GM12878 (cell line): ENCODE measurements at regions not wholly inside any gene's neighbourhood (a gene's known extent, or its start where the extent isn't known, plus 50 kb on each side); places are given as distances from the start of the nearest gene placed in this dataset.

Source experiments
- ATAC-seq: fragments of 200-7000 bp; cut with Tn5 transposase; 3 replicates; pipeline ENCODE4 v1.9.1; 2020; ENCODE audit warnings: mild to moderate bottlenecking, moderate library complexity
- BruUV-seq: library from RNA; stranded (reverse); fragments of 400-500 nt; replicated peaks from 2 replicates; lab custom pipeline; 2021; lab: Mats Ljungman, UMichigan
- CTCF ChIA-PET: fragments of 300-600 bp; sonication (Branson Sonifier 250); formaldehyde crosslinking; extraction: SDS; loops from one replicate; lab custom pipeline; 2021; ENCODE audit warnings: inconsistent platforms; lab: Yijun Ruan, JAX
- POLR2A ChIA-PET: fragments of 350-600 bp; formaldehyde crosslinking; extraction: SDS; loops from one replicate; lab custom pipeline; 2021; ENCODE audit warnings: inconsistent platforms; lab: Charles Lee
- RAD21 ChIA-PET: fragments of 300-600 bp; sonication (Branson Sonifier 250); formaldehyde crosslinking; loops from one replicate; lab custom pipeline; 2023; ENCODE audit warnings: antibody characterized with exemption; ENCODE audit not compliant: unreplicated experiment; lab: Charles Lee
- SMC1A ChIA-PET: fragments of 300-600 bp; sonication (Branson Sonifier 250); formaldehyde crosslinking; loops from one replicate; lab custom pipeline; 2023; ENCODE audit not compliant: unreplicated experiment, uncharacterized antibody; lab: Charles Lee
- DNase-seq: peaks from one replicate; pipeline ENCODE4 v3.0.0-alpha.2; 2011; ENCODE audit warnings: low read depth, low spot score
- FAIRE-seq: peaks from 3 replicates; lab custom pipeline; 2011; peaks lifted over from hg19 to GRCh38; lab: Jason Lieb, UNC
- H2AFZ ChIP-seq: 2 replicates; pipeline ENCODE4 v1.6.0; 2011; ENCODE audit warnings: low read depth, low read length, control low read depth; ENCODE audit not compliant: control insufficient read depth
- H3K27ac ChIP-seq: 2 replicates; pipeline ENCODE4 v1.5.1; 2011; ENCODE audit warnings: control low read depth; ENCODE audit not compliant: control insufficient read depth, insufficient read depth
- H3K27me3 ChIP-seq, 2 experiments: replicated peaks in 1 of 2; 2 replicates each; pipeline versions ENCODE4 v1.6.0 to v1.6.1; 2011; ENCODE audit warnings: low read length in 1 of 2; ENCODE audit not compliant: control insufficient read depth in 2 of 2, insufficient read depth in 2 of 2
- H3K36me3 ChIP-seq, 2 experiments: 2 replicates each; pipeline ENCODE4 v1.5.1; 2011; ENCODE audit warnings: low read length in 1 of 2; ENCODE audit not compliant: control insufficient read depth in 2 of 2, insufficient read depth in 2 of 2
- H3K4me1 ChIP-seq: 2 replicates; pipeline ENCODE4 v1.6.1; 2011; ENCODE audit warnings: mild to moderate bottlenecking, low read length, moderate library complexity, mixed read lengths; ENCODE audit not compliant: control insufficient read depth, insufficient read depth
- H3K4me2 ChIP-seq: 2 replicates; pipeline ENCODE4 v1.6.0; 2011; ENCODE audit warnings: control low read depth; ENCODE audit not compliant: control insufficient read depth, insufficient read depth
- H3K4me3 ChIP-seq: fragments of 200-600 bp; sonication (generic); 2 replicates; pipeline ENCODE4 v1.5.1; 2016
- H3K79me2 ChIP-seq: 2 replicates; pipeline ENCODE4 v1.6.0; 2011; ENCODE audit warnings: low read length; ENCODE audit not compliant: control insufficient read depth, insufficient read depth
- H3K9ac ChIP-seq: 2 replicates; pipeline ENCODE4 v1.8.0; 2011; ENCODE audit warnings: low read length, control low read depth, mixed read lengths; ENCODE audit not compliant: control insufficient read depth, insufficient read depth
- H3K9me3 ChIP-seq: replicated peaks from 3 replicates; pipeline ENCODE4 v1.5.1; 2011; ENCODE audit warnings: mild to moderate bottlenecking, low read length; ENCODE audit not compliant: control insufficient read depth, insufficient read depth
- H4K20me1 ChIP-seq: 2 replicates; pipeline ENCODE4 v1.6.0; 2011; ENCODE audit not compliant: control insufficient read depth, insufficient read depth
- ASH2L ChIP-seq: fragments of 300-600, 200-600 bp; sonication (generic); IDR thresholded peaks from 2 replicates; pipeline ENCODE4 v1.6.1; 2017; ENCODE audit warnings: low read depth, mild to moderate bottlenecking, borderline replicate concordance
- CTCF ChIP-seq, 3 experiments: IDR thresholded peaks in 2 of 3; conservative IDR thresholded peaks in 1 of 3; 2 replicates each; pipeline ENCODE4 v1.5.1; 2011; ENCODE audit warnings: low read depth in 3 of 3, low read length in 3 of 3, mild to moderate bottlenecking in 3 of 3, control low read depth in 2 of 3, moderate library complexity in 2 of 3, inconsistent platforms in 1 of 3, mixed read lengths in 1 of 3; ENCODE audit not compliant: control insufficient read depth in 2 of 3, insufficient read depth in 1 of 3; ENCODE audit errors: extremely low read depth in 1 of 3
- HDAC2 ChIP-seq: fragments of 200-600 bp; sonication (generic); IDR thresholded peaks from 2 replicates; pipeline ENCODE4 v1.6.1; 2017
- LARP7 ChIP-seq: fragments of 450-650 bp; IDR thresholded peaks from 2 replicates; pipeline ENCODE4 v1.6.1; 2017; ENCODE audit warnings: mild to moderate bottlenecking
- NFYA ChIP-seq: IDR thresholded peaks from 2 replicates; pipeline ENCODE4 v1.6.1; 2011; ENCODE audit warnings: low read depth, mild to moderate bottlenecking, low read length, improper control_type of control experiment, borderline replicate concordance
- PML ChIP-seq: IDR thresholded peaks from 2 replicates; pipeline ENCODE4 v1.6.1; 2012; ENCODE audit warnings: low read length, inconsistent platforms
- POU2F2 ChIP-seq: IDR thresholded peaks from 3 replicates; pipeline ENCODE4 v1.6.1; 2011; ENCODE audit warnings: low read depth, mild to moderate bottlenecking, low read length, borderline replicate concordance
- RAD21 ChIP-seq: IDR thresholded peaks from 2 replicates; pipeline ENCODE4 v1.6.1; 2011; ENCODE audit warnings: mild to moderate bottlenecking, low read depth, low read length, moderate library complexity; ENCODE audit not compliant: insufficient read depth
- RBBP5 ChIP-seq: fragments of 200-600 bp; sonication (generic); conservative IDR thresholded peaks from 2 replicates; pipeline ENCODE4 v1.6.1; 2016
- RUNX3 ChIP-seq: IDR thresholded peaks from 2 replicates; pipeline ENCODE4 v1.6.1; 2012; ENCODE audit warnings: low read length, inconsistent platforms
- SIX5 ChIP-seq: IDR thresholded peaks from 2 replicates; pipeline ENCODE4 v1.6.1; 2011; ENCODE audit warnings: mild to moderate bottlenecking, low read depth, low read length, moderate library complexity; ENCODE audit not compliant: severe bottlenecking
- SP1 ChIP-seq: IDR thresholded peaks from one replicate; pipeline ENCODE4 v1.6.1; 2011; ENCODE audit warnings: low read depth, low read length
- SPI1 ChIP-seq: IDR thresholded peaks from 2 replicates; pipeline ENCODE4 v1.6.1; 2011; ENCODE audit warnings: low read depth, mild to moderate bottlenecking, low read length, moderate library complexity, borderline replicate concordance; ENCODE audit not compliant: insufficient read depth
- TARDBP ChIP-seq: IDR thresholded peaks from 2 replicates; pipeline ENCODE4 v1.6.1; 2016; ENCODE audit warnings: borderline replicate concordance
- WGBS: methylation state at CpG from one replicate; pipeline ENCODE4 v1.1.6; 2016; ENCODE audit warnings: low lambda C conversion rate; ENCODE audit not compliant: insufficient replicate concordance, insufficient coverage; ENCODE audit errors: missing lambda C conversion rate; 5-methylcytosine and 5-hydroxymethylcytosine counted together
- in situ Hi-C: fragments of 300-500 bp; cut with MboI; formaldehyde crosslinking; loops from 9 replicates; pipeline ENCODE4 v1.14.3; 2018; ENCODE audit warnings: mixed read lengths
- intact Hi-C: fragments of 100-400 bp; cut with micrococcal nuclease; formaldehyde crosslinking; loops from one replicate; pipeline ENCODE4 v1.14.2; 2022; ENCODE audit not compliant: unreplicated experiment
- TF ChIP-seq, protein P1 (sequence below): IDR thresholded peaks from 2 replicates; pipeline ENCODE4 v1.6.1; 2012; ENCODE audit warnings: mild to moderate bottlenecking, low read depth, low read length

DNA sequence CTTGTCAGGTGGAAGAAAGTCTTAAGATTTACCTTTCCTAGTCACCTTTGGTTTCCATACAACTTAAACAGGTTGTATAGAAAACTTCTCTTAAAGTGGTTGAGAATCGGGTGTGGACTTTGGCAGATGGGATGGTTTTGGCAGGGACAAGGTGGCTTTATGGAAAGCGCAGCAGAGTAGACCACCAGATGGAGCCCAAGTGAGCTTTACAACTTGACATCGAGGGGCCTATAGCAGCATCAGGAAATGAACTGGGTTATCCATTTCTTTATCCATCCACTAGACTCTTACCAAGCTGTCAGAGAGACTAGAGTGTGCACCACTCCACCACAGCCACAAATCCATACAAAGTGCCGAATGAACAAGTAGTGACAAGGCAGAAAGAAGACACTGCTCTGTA is 85.3 kb upstream of the MBNL1 start (continued):
- no peak for TF ChIP-seq LARP7
- TF ChIP-seq SPI1, result no peak
- TF ChIP-seq HDAC2, result no peak
- TF ChIP-seq NFYA, result no peak
- TF ChIP-seq RBBP5, result no peak
- TF ChIP-seq SP1, result no peak
- TF ChIP-seq RUNX3, result no peak
- no peak for TF ChIP-seq PML
- peak; percentile 63 to 67 (median 65) for TF ChIP-seq CTCF (IDR thresholded peaks at IDR 0.05 in 2 of 3, conservative IDR thresholded peaks at IDR 0.05 in 1 of 3; ENCODE audit: control insufficient read depth in 2 of 3, extremely low read depth in 1 of 3, insufficient read depth in 1 of 3, low read depth in 3 of 3, low read length in 3 of 3)
- TF ChIP-seq, all 136 proteins: peak for 4

- ATAC-seq (no peak), FAIRE-seq (no peak), DNase-seq (no peak)
- no peak overlapping the region for H3K4me3 ChIP-seq
- no peak overlapping the region for H3K9ac ChIP-seq
- H3K27ac ChIP-seq, result no peak overlapping the region
- CTCF ChIA-PET, result interaction anchor here (0.6 to 8.1 kb wide), 17 partner anchors 8 to 309 kb away, joined by 3 to 282 read pairs (median 6); no protein-coding TSS in a partner anchor
- H3K36me3 ChIP-seq, result no peaks in the 10 kb centered on the region
- no TSS peak for BruUV-seq
- H3K27me3 ChIP-seq, result no peaks in the 10 kb centered on the region
- H3K4me2 ChIP-seq, result no peak overlapping the region
- H3K4me1 ChIP-seq, result no peaks in the 10 kb centered on the region
- in situ Hi-C loops (no loop called here), intact Hi-C loops (no loop called here)
- RAD21 ChIA-PET, result interaction anchor here (1.3 to 5.2 kb wide), 9 partner anchors 9 to 287 kb away, joined by 3 to 138 read pairs (median 11); no protein-coding TSS in a partner anchor
- no peak overlapping the region for H2AFZ ChIP-seq
- H3K9me3 ChIP-seq, result no peaks in the 10 kb centered on the region
- no peaks in the 10 kb centered on the region for H4K20me1 ChIP-seq
- H3K79me2 ChIP-seq, result no peaks in the 10 kb centered on the region
- SMC1A ChIA-PET, result interaction anchor here (0.7 to 7.9 kb wide), 35 partner anchors 8 to 335 kb away, joined by 3 to 211 read pairs (median 5); partner anchors contain the start of gene MBNL1
- 97% methylated on average over 5 of the region's 5 CpGs for WGBS
- POLR2A ChIA-PET, result interaction anchor here (1.4 kb wide), 1 partner anchor 8 kb away, joined by 3 read pairs; no protein-coding TSS in a partner anchor
- TF ChIP-seq POU2F2, result no peak
- TF ChIP-seq TARDBP, result no peak
- no peak for TF ChIP-seq SIX5
- TF ChIP-seq ASH2L, result no peak
- no peak for TF ChIP-seq RAD21
- TF ChIP-seq, protein P1, sequence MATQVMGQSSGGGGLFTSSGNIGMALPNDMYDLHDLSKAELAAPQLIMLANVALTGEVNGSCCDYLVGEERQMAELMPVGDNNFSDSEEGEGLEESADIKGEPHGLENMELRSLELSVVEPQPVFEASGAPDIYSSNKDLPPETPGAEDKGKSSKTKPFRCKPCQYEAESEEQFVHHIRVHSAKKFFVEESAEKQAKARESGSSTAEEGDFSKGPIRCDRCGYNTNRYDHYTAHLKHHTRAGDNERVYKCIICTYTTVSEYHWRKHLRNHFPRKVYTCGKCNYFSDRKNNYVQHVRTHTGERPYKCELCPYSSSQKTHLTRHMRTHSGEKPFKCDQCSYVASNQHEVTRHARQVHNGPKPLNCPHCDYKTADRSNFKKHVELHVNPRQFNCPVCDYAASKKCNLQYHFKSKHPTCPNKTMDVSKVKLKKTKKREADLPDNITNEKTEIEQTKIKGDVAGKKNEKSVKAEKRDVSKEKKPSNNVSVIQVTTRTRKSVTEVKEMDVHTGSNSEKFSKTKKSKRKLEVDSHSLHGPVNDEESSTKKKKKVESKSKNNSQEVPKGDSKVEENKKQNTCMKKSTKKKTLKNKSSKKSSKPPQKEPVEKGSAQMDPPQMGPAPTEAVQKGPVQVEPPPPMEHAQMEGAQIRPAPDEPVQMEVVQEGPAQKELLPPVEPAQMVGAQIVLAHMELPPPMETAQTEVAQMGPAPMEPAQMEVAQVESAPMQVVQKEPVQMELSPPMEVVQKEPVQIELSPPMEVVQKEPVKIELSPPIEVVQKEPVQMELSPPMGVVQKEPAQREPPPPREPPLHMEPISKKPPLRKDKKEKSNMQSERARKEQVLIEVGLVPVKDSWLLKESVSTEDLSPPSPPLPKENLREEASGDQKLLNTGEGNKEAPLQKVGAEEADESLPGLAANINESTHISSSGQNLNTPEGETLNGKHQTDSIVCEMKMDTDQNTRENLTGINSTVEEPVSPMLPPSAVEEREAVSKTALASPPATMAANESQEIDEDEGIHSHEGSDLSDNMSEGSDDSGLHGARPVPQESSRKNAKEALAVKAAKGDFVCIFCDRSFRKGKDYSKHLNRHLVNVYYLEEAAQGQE, result no peak
Observed at GRCh38 chr3:152184971-152185686, 83.6 kb upstream of the MBNL1 start.
